HCT116 (cell line): ENCODE measurements at regions not wholly inside any gene's neighbourhood (a gene's known extent, or its start where the extent isn't known, plus 50 kb on each side); places are given as distances from the start of the nearest gene placed in this dataset.

Experiments
- ATAC-seq: fragments of 200-7000 bp; cut with Tn5 transposase; 2 replicates; pipeline ENCODE4 v1.9.1; 2020; ENCODE audit warnings: mild to moderate bottlenecking, moderate library complexity
- BruUV-seq: library from RNA; stranded (reverse); fragments of 400-500 nt; replicated peaks from 2 replicates; lab custom pipeline; 2021; lab: Mats Ljungman, UMichigan
- CTCF ChIA-PET: fragments of 300-600 bp; sonication (Branson Sonifier 250); formaldehyde crosslinking; loops from one replicate; lab custom pipeline; 2021; ENCODE audit warnings: antibody characterized with exemption; lab: Charles Lee
- POLR2A ChIA-PET: fragments of 300-600, 350-600 bp; sonication (Branson Sonifier 250); formaldehyde crosslinking; loops from one replicate; lab custom pipeline; 2021; ENCODE audit warnings: antibody characterized with exemption; lab: Charles Lee
- RAD21 ChIA-PET, 2 experiments: fragments of 300-600 bp; sonication (Branson Sonifier 250); formaldehyde crosslinking; loops; one replicate each; lab custom pipeline; 2023; ENCODE audit warnings: low total read pairs in 2 of 2; ENCODE audit not compliant: uncharacterized antibody in 2 of 2, unreplicated experiment in 2 of 2, low non-redundant PET in 1 of 2; lab: Charles Lee
- DNase-seq: peaks from one replicate; pipeline ENCODE4 v3.0.0-alpha.2; 2010; ENCODE audit warnings: low read depth, low spot score
- H2AFZ ChIP-seq: fragments of 200-600 bp; shearing (Covaris generic), sonication (generic); 2 replicates; pipeline ENCODE4 v1.6.1; 2017; ENCODE audit warnings: low read depth, mixed run types, mixed read lengths, antibody characterized with exemption, low read length; ENCODE audit not compliant: poor library complexity, severe bottlenecking
- H3K27ac ChIP-seq: 2 replicates; pipeline ENCODE4 v1.5.1; 2012; ENCODE audit warnings: low read depth, low read length
- H3K27me3 ChIP-seq: fragments of 200-600 bp; sonication (generic); 2 replicates; pipeline ENCODE4 v1.6.1; 2016; ENCODE audit warnings: mixed run types, low read length, mixed read lengths; ENCODE audit not compliant: insufficient read depth
- H3K36me3 ChIP-seq, 2 experiments: fragments of 200-500 bp in 1 of 2; fragments of 200-600 bp in 1 of 2; sonication (Bioruptor generic) in 1 of 2; sonication (generic) in 1 of 2; 2 replicates each; pipeline versions ENCODE4 v1.5.1 to v1.6.1; 2014 to 2016; ENCODE audit warnings: low read length in 2 of 2, inconsistent platforms in 1 of 2, mixed read lengths in 1 of 2, mixed run types in 1 of 2; ENCODE audit not compliant: insufficient read depth in 2 of 2, control insufficient read depth in 1 of 2
- H3K4me1 ChIP-seq, 2 experiments: fragments of 200-600 bp in 1 of 2; sonication (generic) in 1 of 2; 2 replicates each; pipeline versions ENCODE4 v1.5.1 to v1.6.1; 2012 to 2017; ENCODE audit warnings: low read length in 2 of 2, inconsistent platforms in 1 of 2, mild to moderate bottlenecking in 1 of 2, mixed read lengths in 1 of 2, mixed run types in 1 of 2, moderate library complexity in 1 of 2; ENCODE audit not compliant: insufficient read depth in 2 of 2, control insufficient read depth in 1 of 2
- H3K4me2 ChIP-seq: fragments of 200-600 bp; sonication (generic); 2 replicates; pipeline ENCODE4 v1.6.1; 2017; ENCODE audit warnings: mixed run types, low read length, mixed read lengths
- H3K4me3 ChIP-seq, 2 experiments: fragments of 200-600 bp in 1 of 2; sonication (generic) in 1 of 2; replicated peaks in 1 of 2; 2 replicates each; pipeline ENCODE4 v1.5.1; 2011 to 2016; ENCODE audit warnings: low read length in 2 of 2, control low read depth in 1 of 2, low read depth in 1 of 2, mild to moderate bottlenecking in 1 of 2, mixed read lengths in 1 of 2, mixed run types in 1 of 2
- H3K79me2 ChIP-seq: fragments of 200-600 bp; sonication (generic); 2 replicates; pipeline ENCODE4 v1.6.1; 2017; ENCODE audit warnings: mild to moderate bottlenecking, mixed run types, low read length, moderate library complexity, mixed read lengths; ENCODE audit not compliant: insufficient read depth
- H3K9ac ChIP-seq: fragments of 200-600 bp; sonication (generic); 2 replicates; pipeline ENCODE4 v1.6.1; 2016; ENCODE audit warnings: low read length, mixed read lengths
- H3K9me2 ChIP-seq: fragments of 200-600 bp; sonication (generic), shearing (Covaris generic); 2 replicates; pipeline ENCODE4 v1.6.1; 2017; ENCODE audit warnings: mixed run types, mild to moderate bottlenecking, moderate library complexity; ENCODE audit not compliant: insufficient read depth
- H3K9me3 ChIP-seq, 2 experiments: fragments of 200-500 bp in 1 of 2; fragments of 200-600 bp in 1 of 2; sonication (Bioruptor generic) in 1 of 2; sonication (generic) in 1 of 2; 2 replicates each; pipeline ENCODE4 v1.6.1; 2014 to 2017; ENCODE audit warnings: low read length in 2 of 2, mixed read lengths in 2 of 2, inconsistent platforms in 1 of 2, low read depth in 1 of 2, mild to moderate bottlenecking in 1 of 2, mixed run types in 1 of 2, moderate library complexity in 1 of 2; ENCODE audit not compliant: control insufficient read depth in 1 of 2, insufficient read depth in 1 of 2
- H4K20me1 ChIP-seq: fragments of 200-600 bp; sonication (generic), shearing (Covaris generic); 2 replicates; pipeline ENCODE4 v1.6.1; 2017; ENCODE audit warnings: mixed run types, mild to moderate bottlenecking, moderate library complexity; ENCODE audit not compliant: insufficient read depth
- CBX3 ChIP-seq: IDR thresholded peaks from 2 replicates; pipeline ENCODE4 v1.6.1; 2012; ENCODE audit warnings: low read depth
- CEBPB ChIP-seq: IDR thresholded peaks from 2 replicates; pipeline ENCODE4 v1.6.1; 2012; ENCODE audit warnings: low read depth
- EGR1 ChIP-seq: IDR thresholded peaks from 2 replicates; pipeline ENCODE4 v1.6.1; 2012; ENCODE audit warnings: low read depth
- ELF1 ChIP-seq: IDR thresholded peaks from 2 replicates; pipeline ENCODE4 v1.6.1; 2012; ENCODE audit warnings: low read depth, borderline replicate concordance
- EZH2 ChIP-seq: fragments of 200-600 bp; sonication (generic); IDR thresholded peaks from 2 replicates; pipeline ENCODE4 v1.6.1; 2017; ENCODE audit warnings: antibody characterized with exemption, mixed run types
- EZH2phosphoT487 ChIP-seq: fragments of 200-600 bp; IDR thresholded peaks from 2 replicates; pipeline ENCODE4 v1.6.1; 2018; ENCODE audit warnings: antibody characterized with exemption, borderline replicate concordance
- FOSL1 ChIP-seq: IDR thresholded peaks from 2 replicates; pipeline ENCODE4 v1.6.1; 2012; ENCODE audit warnings: low read depth
- JUND ChIP-seq: IDR thresholded peaks from 2 replicates; pipeline ENCODE4 v1.6.1; 2012
- MAX ChIP-seq: IDR thresholded peaks from 2 replicates; pipeline ENCODE4 v1.6.1; 2012
- POLR2AphosphoS5 ChIP-seq: IDR thresholded peaks from 2 replicates; pipeline ENCODE4 v1.6.1; 2011; ENCODE audit warnings: mild to moderate bottlenecking, low read depth, low read length, moderate library complexity
- RAD21 ChIP-seq: IDR thresholded peaks from 2 replicates; pipeline ENCODE4 v1.6.1; 2012; ENCODE audit warnings: low read depth, mild to moderate bottlenecking
- REST ChIP-seq: IDR thresholded peaks from 2 replicates; pipeline ENCODE4 v1.6.1; 2012; ENCODE audit warnings: low read depth
- SRF ChIP-seq: IDR thresholded peaks from 2 replicates; pipeline ENCODE4 v1.6.1; 2012; ENCODE audit warnings: low read depth
- TCF7L2 ChIP-seq: IDR thresholded peaks from 2 replicates; pipeline ENCODE4 v1.7.0; 2011; ENCODE audit warnings: borderline replicate concordance, inconsistent platforms; ENCODE audit not compliant: insufficient read depth, insufficient read length; ENCODE audit errors: extremely low read depth
- YY1 ChIP-seq: IDR thresholded peaks from 2 replicates; pipeline ENCODE4 v1.6.1; 2011; ENCODE audit warnings: low read length, low read depth, moderate library complexity, mild to moderate bottlenecking; ENCODE audit not compliant: insufficient replicate concordance; ENCODE audit errors: extremely low read depth
- ZNF274 ChIP-seq: fragments of 200-500 bp; sonication (Bioruptor generic); IDR thresholded peaks from 2 replicates; pipeline ENCODE4 v1.6.1; 2014; ENCODE audit warnings: mild to moderate bottlenecking, low read depth, low read length, inconsistent platforms
- intact Hi-C: fragments of 100-400 bp; cut with micrococcal nuclease; formaldehyde crosslinking; loops from 2 replicates; pipeline ENCODE4 v1.10.0; 2022

- Histone ChIP-seq H3K27ac (no peak overlapping the region), H3K9ac (no peak overlapping the region), H2AFZ (no peak overlapping the region), H3K36me3 (no peaks in the 10 kb centered on the region), H3K9me3 (no peaks in the 10 kb centered on the region), H4K20me1 (no peaks in the 10 kb centered on the region), H3K9me2 (no peaks in the 10 kb centered on the region), H3K27me3 (no peaks in the 10 kb centered on the region), H3K4me2 (no peak overlapping the region), H3K4me3 (no peak overlapping the region), H3K4me1 (peaks cover 0 to 3% of the 10 kb centered on the region in 2 experiments; a peak in 1 of 4 replicates), H3K79me2 (no peaks in the 10 kb centered on the region)
- BruUV-seq: no TSS peak
- ATAC-seq (no peak), DNase-seq (no peak)
- ChIA-PET RAD21 (no interaction called here), CTCF (no interaction called here), POLR2A (no interaction called here)
- TF ChIP-seq POLR2AphosphoS5 (no peak), CEBPB (no peak), JUND (no peak), EZH2 (no peak), SRF (no peak), REST (no peak), ELF1 (no peak), YY1 (no peak), EGR1 (no peak), TCF7L2 (no peak), CBX3 (no peak), MAX (no peak), ZNF274 (no peak), FOSL1 (no peak), RAD21 (no peak), EZH2phosphoT487 (no peak)
- intact Hi-C loops: no loop called here
Measured at GRCh38 chr3:145942052-145942451, 218.9 kb downstream of the PLOD2 start.
